ENCODE measurements at regions not wholly inside any gene's neighbourhood (a gene's known extent, or its start where the extent isn't known, plus 50 kb on each side); places are given as distances from the start of the nearest gene placed in this dataset.

DNA sequence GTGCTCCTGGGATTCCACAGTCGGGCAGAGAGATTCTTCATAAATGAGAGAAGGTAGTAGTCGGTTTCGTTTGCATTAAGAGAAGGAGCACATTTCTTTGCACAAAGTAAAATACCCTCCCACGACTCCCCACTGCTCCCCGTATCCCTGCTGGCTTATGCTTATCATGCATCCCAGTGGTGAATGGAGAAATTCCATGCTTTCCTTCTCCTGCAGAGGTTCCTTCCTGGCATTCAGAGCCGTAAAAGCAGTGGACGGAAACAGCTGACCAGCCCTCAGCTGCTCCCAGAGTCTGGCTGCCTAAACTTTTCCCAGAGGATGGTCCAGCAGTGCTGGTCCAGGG, 93.1 kb downstream of the C9orf152 start:
- ChIA-PET SMC1A (ENCODE audit: uncharacterized antibody, unreplicated experiment) (no interaction called here), RAD21 (ENCODE audit: unreplicated experiment) (no interaction called here), CTCF (no interaction called here), POLR2A (no interaction called here)
- DNase-seq (ENCODE audit: low read depth, low spot score) (no peak), FAIRE-seq (no peak), ATAC-seq (no peak)
- Histone ChIP-seq H3K79me2 (ENCODE audit: control insufficient read depth, insufficient read depth, low read length) (peaks cover 64% of the 10 kb centered on the region), H3K4me1 (ENCODE audit: control insufficient read depth, insufficient read depth, low read length) (peaks cover 16% of the 10 kb centered on the region), H2AFZ (ENCODE audit: control insufficient read depth, low read depth, low read length) (no peak overlapping the region), H3K27me3 (replicated peaks in 1 of 2; ENCODE audit: control insufficient read depth in 2 of 2, insufficient read depth in 2 of 2, low read length in 1 of 2) (no peaks in the 10 kb centered on the region), H4K20me1 (ENCODE audit: control insufficient read depth, insufficient read depth) (peaks cover 5% of the 10 kb centered on the region), H3K4me3 (no peak overlapping the region), H3K27ac (ENCODE audit: control insufficient read depth, insufficient read depth) (no peak overlapping the region), H3K9ac (ENCODE audit: control insufficient read depth, insufficient read depth, low read length) (no peak overlapping the region), H3K9me3 (replicated peaks; ENCODE audit: control insufficient read depth, insufficient read depth, low read length) (no peaks in the 10 kb centered on the region), H3K4me2 (ENCODE audit: control insufficient read depth, insufficient read depth) (no peak overlapping the region), H3K36me3 (ENCODE audit: control insufficient read depth in 2 of 2, insufficient read depth in 2 of 2, low read length in 1 of 2) (peaks cover 7 to 22% of the 10 kb centered on the region in 2 experiments; a peak in 3 of 4 replicates)
- 97% methylated on average over 7 of the region's 7 CpGs for WGBS (ENCODE audit: insufficient coverage, insufficient replicate concordance, low lambda C conversion rate, missing lambda C conversion rate)
- no TSS peak for BruUV-seq (replicated peaks)
- intact Hi-C loops (cut with micrococcal nuclease; ENCODE audit: unreplicated experiment) (no loop called here), in situ Hi-C loops (cut with MboI) (no loop called here)
- TF ChIP-seq CHD4 (IDR thresholded peaks at IDR 0.05) (no peak), ZNF274 (IDR thresholded peaks at IDR 0.05; ENCODE audit: insufficient read depth, insufficient read length) (no peak), ATF7 (IDR thresholded peaks at IDR 0.05; ENCODE audit: low read depth) (no peak), MTA2 (IDR thresholded peaks at IDR 0.05; ENCODE audit: low read depth) (no peak), SREBF1 (IDR thresholded peaks at IDR 0.05; ENCODE audit: low read length) (no peak), POLR2AphosphoS5 (IDR thresholded peaks at IDR 0.05; ENCODE audit: low read length) (no peak), SP1 (IDR thresholded peaks at IDR 0.05; ENCODE audit: low read depth, low read length) (no peak)
- TF ChIP-seq, protein P1, sequence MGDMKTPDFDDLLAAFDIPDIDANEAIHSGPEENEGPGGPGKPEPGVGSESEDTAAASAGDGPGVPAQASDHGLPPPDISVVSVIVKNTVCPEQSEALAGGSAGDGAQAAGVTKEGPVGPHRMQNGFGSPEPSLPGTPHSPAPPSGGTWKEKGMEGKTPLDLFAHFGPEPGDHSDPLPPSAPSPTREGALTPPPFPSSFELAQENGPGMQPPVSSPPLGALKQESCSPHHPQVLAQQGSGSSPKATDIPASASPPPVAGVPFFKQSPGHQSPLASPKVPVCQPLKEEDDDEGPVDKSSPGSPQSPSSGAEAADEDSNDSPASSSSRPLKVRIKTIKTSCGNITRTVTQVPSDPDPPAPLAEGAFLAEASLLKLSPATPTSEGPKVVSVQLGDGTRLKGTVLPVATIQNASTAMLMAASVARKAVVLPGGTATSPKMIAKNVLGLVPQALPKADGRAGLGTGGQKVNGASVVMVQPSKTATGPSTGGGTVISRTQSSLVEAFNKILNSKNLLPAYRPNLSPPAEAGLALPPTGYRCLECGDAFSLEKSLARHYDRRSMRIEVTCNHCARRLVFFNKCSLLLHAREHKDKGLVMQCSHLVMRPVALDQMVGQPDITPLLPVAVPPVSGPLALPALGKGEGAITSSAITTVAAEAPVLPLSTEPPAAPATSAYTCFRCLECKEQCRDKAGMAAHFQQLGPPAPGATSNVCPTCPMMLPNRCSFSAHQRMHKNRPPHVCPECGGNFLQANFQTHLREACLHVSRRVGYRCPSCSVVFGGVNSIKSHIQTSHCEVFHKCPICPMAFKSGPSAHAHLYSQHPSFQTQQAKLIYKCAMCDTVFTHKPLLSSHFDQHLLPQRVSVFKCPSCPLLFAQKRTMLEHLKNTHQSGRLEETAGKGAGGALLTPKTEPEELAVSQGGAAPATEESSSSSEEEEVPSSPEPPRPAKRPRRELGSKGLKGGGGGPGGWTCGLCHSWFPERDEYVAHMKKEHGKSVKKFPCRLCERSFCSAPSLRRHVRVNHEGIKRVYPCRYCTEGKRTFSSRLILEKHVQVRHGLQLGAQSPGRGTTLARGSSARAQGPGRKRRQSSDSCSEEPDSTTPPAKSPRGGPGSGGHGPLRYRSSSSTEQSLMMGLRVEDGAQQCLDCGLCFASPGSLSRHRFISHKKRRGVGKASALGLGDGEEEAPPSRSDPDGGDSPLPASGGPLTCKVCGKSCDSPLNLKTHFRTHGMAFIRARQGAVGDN (IDR thresholded peaks at IDR 0.05) = no peak
- TF ChIP-seq, protein P2, sequence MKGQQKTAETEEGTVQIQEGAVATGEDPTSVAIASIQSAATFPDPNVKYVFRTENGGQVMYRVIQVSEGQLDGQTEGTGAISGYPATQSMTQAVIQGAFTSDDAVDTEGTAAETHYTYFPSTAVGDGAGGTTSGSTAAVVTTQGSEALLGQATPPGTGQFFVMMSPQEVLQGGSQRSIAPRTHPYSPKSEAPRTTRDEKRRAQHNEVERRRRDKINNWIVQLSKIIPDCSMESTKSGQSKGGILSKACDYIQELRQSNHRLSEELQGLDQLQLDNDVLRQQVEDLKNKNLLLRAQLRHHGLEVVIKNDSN (IDR thresholded peaks at IDR 0.05; ENCODE audit: borderline replicate concordance, extremely low read length, insufficient read depth, low read depth, low read length) = no peak
- TF ChIP-seq, protein P3, sequence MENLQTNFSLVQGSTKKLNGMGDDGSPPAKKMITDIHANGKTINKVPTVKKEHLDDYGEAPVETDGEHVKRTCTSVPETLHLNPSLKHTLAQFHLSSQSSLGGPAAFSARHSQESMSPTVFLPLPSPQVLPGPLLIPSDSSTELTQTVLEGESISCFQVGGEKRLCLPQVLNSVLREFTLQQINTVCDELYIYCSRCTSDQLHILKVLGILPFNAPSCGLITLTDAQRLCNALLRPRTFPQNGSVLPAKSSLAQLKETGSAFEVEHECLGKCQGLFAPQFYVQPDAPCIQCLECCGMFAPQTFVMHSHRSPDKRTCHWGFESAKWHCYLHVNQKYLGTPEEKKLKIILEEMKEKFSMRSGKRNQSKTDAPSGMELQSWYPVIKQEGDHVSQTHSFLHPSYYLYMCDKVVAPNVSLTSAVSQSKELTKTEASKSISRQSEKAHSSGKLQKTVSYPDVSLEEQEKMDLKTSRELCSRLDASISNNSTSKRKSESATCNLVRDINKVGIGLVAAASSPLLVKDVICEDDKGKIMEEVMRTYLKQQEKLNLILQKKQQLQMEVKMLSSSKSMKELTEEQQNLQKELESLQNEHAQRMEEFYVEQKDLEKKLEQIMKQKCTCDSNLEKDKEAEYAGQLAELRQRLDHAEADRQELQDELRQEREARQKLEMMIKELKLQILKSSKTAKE (IDR thresholded peaks at IDR 0.05; ENCODE audit: low read depth, poor library complexity, severe bottlenecking) = no peak
- TF ChIP-seq, protein P4, sequence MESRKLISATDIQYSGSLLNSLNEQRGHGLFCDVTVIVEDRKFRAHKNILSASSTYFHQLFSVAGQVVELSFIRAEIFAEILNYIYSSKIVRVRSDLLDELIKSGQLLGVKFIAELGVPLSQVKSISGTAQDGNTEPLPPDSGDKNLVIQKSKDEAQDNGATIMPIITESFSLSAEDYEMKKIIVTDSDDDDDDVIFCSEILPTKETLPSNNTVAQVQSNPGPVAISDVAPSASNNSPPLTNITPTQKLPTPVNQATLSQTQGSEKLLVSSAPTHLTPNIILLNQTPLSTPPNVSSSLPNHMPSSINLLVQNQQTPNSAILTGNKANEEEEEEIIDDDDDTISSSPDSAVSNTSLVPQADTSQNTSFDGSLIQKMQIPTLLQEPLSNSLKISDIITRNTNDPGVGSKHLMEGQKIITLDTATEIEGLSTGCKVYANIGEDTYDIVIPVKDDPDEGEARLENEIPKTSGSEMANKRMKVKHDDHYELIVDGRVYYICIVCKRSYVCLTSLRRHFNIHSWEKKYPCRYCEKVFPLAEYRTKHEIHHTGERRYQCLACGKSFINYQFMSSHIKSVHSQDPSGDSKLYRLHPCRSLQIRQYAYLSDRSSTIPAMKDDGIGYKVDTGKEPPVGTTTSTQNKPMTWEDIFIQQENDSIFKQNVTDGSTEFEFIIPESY (IDR thresholded peaks at IDR 0.05) = no peak
- TF ChIP-seq, protein P5, sequence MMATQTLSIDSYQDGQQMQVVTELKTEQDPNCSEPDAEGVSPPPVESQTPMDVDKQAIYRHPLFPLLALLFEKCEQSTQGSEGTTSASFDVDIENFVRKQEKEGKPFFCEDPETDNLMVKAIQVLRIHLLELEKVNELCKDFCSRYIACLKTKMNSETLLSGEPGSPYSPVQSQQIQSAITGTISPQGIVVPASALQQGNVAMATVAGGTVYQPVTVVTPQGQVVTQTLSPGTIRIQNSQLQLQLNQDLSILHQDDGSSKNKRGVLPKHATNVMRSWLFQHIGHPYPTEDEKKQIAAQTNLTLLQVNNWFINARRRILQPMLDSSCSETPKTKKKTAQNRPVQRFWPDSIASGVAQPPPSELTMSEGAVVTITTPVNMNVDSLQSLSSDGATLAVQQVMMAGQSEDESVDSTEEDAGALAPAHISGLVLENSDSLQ (IDR thresholded peaks at IDR 0.05) = no peak
